SU-DHL-6 (cell line): ENCODE measurements at regions not wholly inside any gene's neighbourhood (a gene's known extent, or its start where the extent isn't known, plus 50 kb on each side); places are given as distances from the start of the nearest gene placed in this dataset.

ENCODE experiments used
- EZH2phosphoT487 ChIP-seq: fragments of 200-600 bp; sonication (generic), shearing (Covaris generic); conservative IDR thresholded peaks from 2 replicates; pipeline ENCODE4 v1.6.1; 2018; ENCODE audit warnings: mild to moderate bottlenecking, antibody characterized with exemption, low read length, moderate library complexity, mixed read lengths
- TF ChIP-seq, protein P1 (sequence below): fragments of 200-600 bp; sonication (generic); IDR thresholded peaks from one replicate; pipeline ENCODE4 v1.5.1; 2017; ENCODE audit warnings: antibody characterized with exemption, mild to moderate bottlenecking, low read length, moderate library complexity; ENCODE audit not compliant: insufficient read depth, poor library complexity, severe bottlenecking

DNA sequence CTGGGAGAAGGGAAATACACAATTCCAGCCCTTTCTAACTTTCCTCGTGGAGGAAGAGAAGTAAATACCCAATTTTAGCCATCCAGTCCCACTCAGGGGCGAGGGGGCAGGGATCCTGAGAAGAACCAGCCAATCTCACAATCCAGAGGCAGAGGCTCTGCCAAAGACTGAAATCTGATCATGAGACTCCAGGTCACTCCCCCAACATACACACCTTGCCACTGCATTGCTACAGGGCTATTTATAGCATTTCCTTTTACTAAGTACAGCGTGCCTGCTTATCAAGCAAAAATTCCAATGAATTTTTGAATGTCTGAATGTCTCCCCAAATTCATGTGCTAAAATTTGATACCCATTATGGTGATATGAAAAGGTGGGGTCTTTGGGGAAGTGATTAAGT lies 1687.5 kb downstream of the EFNB2 start:
- TF ChIP-seq, protein P1, sequence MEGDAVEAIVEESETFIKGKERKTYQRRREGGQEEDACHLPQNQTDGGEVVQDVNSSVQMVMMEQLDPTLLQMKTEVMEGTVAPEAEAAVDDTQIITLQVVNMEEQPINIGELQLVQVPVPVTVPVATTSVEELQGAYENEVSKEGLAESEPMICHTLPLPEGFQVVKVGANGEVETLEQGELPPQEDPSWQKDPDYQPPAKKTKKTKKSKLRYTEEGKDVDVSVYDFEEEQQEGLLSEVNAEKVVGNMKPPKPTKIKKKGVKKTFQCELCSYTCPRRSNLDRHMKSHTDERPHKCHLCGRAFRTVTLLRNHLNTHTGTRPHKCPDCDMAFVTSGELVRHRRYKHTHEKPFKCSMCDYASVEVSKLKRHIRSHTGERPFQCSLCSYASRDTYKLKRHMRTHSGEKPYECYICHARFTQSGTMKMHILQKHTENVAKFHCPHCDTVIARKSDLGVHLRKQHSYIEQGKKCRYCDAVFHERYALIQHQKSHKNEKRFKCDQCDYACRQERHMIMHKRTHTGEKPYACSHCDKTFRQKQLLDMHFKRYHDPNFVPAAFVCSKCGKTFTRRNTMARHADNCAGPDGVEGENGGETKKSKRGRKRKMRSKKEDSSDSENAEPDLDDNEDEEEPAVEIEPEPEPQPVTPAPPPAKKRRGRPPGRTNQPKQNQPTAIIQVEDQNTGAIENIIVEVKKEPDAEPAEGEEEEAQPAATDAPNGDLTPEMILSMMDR = no peak
- TF ChIP-seq EZH2phosphoT487 = no peak
